Activated naive CD4-positive, alpha-beta T cell (primary cell): ENCODE measurements at regions not wholly inside any gene's neighbourhood (a gene's known extent, or its start where the extent isn't known, plus 50 kb on each side); places are given as distances from the start of the nearest gene placed in this dataset.
"Not testable (repeated sequence)": the region's sequence is repeated elsewhere in the genome, so short reads cannot be mapped to it uniquely, and the experiment has no call there.

ENCODE experiments used
- DNase-seq, 4 experiments: peaks; one replicate each; lab custom pipeline; 2025; lab: John Stamatoyannopoulos, UW

DNA sequence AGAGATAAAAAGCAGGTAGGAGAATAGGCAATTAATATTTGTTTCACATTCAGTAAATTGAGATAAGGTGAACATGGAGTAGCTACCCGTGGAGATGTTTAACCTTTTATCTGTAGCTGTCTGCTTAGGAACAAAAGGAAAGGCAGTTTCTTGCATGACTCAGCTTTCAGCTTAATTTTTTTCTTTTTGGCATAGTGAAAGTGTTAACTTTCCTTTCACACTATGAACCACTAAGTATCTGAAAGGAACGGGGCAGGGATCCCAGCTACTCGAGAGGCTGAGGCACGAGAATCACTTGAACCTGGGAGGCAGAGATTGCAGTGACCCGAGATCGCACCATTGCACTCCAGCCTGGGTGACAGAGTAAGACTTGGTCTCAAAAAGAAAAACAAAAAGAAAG is 176.0 kb downstream of the LACC1 start:
- not testable (repeated sequence) for DNase-seq

DNA sequence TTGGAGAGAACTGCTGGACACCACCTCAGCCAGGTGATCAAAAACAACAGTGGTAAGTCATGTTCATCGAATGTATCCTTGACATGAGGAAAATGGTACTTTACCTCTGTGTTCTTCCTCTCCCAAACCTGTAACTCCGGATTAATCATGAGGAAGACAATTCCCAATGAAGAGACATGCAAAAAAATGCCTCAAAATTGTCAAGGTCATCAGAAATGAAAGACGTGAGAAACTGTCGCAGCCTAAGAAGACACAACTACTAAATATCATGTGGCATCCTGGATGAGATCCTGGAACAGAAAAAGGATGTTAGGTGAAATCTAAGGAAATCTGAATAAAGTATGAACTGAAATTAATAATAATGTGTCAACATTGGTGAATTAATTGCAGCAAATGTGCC is 178.4 kb downstream of the LACC1 start:
- DNase-seq = no peak

DNA sequence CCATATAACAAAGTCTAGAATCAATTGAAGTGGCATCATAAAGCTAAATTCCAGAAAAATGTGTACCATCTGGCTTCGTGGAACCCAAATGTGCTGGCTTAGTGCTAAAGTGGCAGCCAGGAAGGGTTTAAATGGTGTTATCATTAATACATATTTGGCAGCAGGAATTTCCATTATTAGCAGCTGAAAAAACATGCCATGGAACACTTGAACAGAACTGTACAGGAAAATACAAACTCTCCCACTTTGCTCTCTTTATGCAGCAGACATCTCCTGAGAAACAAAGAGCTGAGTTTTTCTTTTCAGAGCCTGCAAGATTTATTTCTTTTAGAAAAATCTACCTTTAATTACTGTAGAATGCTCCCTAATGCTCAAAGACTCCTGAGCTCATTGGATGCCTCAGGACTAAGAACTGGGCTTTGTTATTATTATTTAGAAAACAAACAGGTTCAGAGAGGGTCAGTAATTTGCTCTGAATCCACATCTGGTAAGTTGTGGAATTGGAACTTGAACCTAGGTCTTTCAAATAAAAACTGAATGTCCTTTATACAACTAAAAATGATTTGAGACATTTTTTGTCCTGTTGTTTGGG is 179.0 kb downstream of the LACC1 start:
- DNase-seq = no peak

DNA sequence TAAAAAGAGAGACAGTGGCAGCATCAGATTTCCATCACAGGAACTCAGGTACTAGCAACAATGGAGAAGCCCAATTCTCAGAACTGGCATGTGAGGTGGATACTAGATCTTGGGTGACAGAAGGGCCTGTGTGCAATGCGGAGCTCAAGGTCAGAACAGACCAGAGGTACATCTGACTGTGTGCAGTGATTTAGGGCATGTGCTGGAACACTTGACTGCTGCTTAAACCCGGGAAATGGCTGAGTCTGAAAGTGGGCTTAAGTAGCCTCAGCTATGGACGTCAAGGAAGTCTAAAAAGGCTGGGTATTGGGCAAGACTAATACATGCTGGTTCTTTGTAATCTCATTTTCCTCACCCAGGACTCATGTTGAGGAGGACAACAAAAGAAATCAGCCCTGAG is 182.2 kb downstream of the LACC1 start:
- no peak for DNase-seq

DNA sequence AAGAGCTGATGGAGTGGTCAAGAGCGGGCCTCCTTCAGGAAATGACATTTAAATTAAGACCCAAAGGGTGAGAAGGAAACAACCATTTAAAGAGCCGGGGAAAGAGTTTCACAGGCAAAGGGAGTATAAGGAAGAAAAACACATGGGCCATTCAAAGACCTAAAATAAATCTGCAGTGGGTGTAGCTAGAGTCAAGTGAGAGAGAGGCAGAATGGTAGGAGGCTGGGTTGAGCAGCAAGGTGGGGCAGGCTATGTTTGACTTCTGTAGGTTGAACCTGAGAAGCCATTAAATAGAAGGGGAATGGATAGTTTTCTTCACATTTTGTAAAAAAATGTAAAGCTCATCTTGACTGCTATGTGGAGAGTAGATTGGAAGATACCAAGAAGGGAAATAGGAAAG is 183.8 kb downstream of the LACC1 start:
- DNase-seq = no peak

DNA sequence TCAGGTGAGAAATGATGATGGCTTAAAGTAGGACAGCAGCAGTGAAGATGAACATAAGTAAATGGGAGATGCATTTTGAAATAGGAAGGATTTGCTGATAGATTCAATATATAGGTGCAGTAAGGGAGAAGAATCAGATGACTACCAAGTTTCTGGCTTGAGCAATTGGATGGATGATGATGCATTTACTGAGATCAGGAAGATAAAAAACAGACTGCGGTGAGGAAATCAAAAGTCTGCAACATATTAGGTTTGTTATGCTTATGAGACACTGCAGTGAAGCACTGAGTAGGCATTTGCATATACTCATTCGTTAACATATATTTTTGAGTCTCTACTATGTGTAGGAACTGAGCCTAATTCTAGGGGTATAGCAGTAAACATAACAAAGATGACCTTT is 184.2 kb downstream of the LACC1 start:
- no peak for DNase-seq

DNA sequence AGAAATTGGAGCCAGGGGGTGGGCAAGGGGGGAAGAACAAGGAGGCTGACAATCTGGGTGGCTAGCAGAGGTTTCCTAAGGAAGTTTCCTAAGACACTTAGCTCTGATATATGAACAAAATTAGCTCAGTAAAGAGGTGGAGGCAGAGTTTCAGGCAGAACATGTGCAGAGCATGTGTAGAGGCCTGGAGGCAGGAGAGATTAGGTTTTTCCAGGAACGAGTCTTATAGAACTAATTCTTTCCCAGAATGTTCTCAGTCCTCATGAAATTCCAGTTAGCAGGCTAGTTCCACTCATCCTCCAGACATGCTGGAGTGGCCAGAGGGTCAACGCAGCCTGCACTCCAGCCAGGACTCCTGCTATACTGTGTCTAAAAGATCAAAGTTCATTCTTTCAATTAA is 184.7 kb downstream of the LACC1 start:
- no peak for DNase-seq

DNA sequence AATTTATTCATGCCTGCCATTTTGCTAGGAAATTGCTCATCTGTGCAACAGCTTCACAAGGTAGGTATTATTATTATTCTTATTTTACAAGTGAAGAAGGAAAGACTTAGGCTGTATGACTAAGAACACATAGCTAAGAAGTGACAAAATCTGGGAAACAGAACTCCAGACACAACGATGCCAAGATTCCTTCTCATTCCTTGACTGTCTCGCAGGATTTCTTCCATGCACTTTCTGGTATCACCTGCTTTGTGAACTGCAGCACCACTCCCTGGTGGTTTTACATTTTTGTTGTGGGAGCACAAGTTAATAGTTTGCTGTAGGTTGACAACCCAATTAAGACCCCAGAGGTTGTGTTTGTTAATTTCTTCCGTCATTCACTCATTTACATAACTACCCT is 188.5 kb downstream of the LACC1 start:
- no peak for DNase-seq

DNA sequence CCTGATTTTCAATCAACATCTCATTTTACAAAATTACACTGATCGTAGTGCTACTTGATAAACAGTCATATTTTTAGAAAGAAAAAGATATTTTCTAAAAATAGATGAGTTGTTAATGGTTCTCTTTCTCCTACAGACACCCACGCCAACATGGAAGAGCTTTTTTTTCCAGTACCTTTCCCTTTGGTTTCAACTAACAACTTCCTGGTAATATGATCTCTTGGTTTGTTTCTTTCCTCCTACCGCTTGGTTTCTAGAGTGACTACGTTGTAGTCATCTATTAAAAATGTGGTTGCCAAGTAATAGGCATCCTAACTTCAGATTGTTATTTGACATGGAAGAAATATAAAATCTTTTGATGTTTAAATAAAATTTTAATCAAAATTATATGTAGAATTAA is 189.0 kb downstream of the LACC1 start:
- DNase-seq = no peak

DNA sequence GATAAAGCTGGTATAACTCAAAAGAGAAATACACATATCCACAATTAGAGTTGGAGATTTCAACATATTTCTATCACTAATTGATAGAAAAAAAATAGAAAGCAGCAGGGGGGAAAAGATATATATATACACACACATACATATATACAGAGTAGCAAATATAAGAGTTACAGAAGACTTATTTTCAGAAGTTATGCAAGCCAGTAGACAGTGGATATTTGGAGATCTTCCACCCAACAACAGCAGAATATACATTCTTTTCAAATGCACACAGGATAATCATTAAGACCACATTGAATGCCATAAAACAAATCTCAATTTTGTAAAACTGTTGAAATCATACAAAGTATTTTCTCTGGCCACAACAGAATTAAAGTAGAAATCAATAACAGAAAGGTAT is 192.8 kb downstream of the LACC1 start:
- DNase-seq = no peak

DNA sequence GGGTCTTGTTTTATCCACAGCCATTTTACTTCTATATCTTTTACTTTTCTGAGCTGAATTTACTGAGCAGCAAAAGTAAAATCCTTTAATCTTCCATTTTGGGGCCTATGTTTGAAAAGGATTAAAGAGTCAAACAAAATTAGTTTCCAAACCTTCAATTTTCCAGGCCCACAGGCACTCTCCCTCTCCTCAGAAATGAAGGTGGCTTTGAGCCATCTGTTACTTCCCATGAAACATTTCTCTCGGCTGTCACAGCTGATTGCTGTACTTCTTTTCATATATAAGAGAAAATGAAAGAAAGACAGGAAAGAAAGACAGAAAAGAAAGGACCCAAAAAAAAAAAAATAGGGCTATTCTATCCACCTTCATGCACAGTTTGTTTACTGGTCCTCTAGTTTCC is 194.9 kb downstream of the LACC1 start:
- no peak for DNase-seq

DNA sequence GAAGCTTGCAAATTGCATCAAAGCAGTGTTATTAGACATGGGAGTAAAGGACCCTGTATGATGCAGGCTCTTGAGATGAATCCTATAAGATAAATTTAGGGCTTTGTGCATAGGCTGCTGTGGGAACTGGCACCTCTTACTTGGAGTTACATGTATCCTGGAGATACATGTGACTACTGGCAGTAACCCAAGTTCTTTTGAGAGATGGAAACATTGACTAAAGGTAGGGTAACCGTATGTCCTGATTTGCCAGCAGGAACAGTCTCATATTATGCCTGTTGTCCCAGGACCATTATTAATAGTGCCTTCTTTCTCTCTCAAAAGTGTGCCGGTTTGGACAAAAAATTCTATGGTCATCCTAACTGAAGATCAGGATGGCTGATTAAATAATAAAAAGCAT is 195.4 kb downstream of the LACC1 start:
- DNase-seq = no peak

DNA sequence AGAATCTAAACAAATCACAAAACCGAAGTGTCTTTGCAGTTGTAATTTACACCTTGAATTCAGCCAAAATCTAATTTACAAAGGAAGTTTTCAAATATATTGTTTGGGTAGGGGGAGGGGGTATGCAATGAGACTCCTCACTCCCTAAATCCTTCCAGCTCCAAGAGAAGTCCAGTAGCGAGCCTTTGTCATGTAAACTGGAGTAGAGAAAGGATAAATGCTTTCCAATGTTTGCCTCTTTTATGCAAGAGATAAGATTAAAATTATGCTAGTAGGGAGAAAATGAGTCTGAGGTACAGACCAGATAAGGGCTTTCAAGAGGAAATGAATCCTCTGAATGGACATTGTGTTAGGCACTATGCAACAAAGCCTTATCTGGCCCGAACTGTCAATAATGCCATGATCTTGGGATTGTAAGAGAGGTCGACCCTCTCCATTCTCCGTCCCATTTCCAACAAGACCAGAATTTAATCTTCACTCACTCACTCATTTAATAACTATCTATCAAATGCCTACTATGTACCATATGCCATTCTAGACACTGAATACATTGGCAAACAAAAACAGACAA is 199.2 kb downstream of the LACC1 start:
- DNase-seq = no peak

DNA sequence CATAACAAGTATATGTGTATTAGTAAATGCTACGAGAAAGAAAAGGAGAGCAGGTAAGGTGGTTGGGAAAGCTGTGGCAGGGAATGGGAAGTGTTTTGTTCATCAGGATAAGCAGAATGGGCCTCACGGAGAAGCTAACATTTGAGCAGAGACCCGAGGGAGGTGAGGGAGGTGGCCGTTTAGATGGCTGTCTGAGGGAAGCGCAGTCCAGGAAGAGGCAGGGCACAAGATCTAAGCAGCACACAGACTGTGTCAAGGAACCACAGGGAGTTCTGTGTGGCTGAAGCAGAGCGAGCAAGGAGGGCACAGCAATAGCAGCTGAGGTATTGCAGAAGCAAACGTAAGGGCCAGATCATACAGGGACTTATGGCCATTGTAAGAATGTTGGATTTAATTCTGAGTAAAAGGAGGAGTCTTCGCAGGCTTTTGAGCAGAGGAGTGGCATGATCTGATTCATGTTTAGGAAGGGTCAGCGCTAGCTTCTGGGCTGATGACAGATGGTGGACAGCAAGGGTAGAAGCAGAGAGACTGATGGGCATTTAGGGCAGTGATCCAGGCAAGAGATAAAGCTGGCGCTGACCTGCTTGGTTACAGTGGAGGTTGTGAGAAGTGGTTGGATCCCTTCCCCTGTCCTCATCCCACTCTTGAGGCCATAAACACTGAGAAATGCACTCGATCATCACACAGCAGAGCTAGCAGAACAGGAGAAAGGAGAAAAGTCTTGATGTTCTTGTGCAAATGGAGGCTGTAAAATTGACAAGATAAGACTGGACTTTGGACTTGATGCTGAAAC is 199.9 kb downstream of the LACC1 start:
- no peak for DNase-seq

DNA sequence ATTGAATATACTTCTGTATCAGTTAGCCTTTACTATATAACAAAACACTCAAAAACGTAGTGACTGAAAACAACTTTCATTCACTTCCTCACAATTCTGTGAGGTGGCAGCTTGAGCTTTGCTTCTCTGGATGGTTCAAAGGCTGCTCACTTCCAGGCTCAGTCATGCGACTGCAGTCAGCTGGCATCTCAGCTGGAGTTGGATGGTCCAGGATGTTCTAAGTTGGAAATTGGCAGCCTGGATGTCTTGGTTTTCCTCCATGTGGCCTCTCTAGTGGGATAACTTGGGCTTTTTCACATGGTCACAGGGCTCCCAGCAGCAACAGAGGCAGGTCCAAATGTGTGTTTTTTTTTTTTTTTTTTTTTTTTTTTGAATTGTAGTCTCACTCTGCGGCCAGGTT is 204.4 kb downstream of the LACC1 start:
- DNase-seq = no peak

DNA sequence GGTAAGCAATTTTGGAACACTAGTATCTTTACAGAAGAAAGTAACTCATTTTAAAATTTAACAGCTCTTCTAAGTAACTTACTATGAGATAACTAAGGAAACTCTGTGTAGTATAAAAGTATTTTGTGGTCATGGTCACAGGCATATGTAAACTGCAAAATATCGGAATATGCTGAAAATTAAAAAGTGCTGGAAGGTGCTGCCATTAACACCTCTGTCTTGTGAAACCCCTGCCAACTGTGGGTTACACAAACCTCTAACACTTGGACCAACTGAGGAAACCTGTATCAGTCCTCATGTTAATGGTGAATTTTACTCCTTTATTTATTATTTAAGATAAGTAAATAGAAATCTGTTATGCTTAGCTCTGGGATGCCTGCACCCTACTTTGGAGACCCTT is 206.7 kb downstream of the LACC1 start:
- DNase-seq = no peak

DNA sequence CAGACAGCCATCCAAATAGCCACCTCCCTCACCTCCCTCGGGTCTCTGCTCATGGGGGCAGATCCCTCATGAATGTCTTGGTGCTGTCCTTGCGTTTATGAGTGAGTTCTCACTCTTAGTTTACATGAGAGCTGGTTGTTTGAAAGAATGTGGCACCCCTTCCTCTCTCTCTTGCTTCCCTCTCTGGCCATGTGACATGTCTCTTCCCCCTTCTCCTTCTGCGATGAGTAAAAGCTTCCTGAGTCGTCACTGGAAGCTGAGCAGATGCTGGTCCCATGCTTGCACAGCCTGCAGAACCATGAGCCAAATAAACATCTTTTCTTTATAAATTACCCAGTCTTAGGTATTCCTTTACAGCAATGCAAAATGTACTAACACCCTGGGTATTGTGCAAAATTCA is 208.7 kb downstream of the LACC1 start:
- no peak for DNase-seq

DNA sequence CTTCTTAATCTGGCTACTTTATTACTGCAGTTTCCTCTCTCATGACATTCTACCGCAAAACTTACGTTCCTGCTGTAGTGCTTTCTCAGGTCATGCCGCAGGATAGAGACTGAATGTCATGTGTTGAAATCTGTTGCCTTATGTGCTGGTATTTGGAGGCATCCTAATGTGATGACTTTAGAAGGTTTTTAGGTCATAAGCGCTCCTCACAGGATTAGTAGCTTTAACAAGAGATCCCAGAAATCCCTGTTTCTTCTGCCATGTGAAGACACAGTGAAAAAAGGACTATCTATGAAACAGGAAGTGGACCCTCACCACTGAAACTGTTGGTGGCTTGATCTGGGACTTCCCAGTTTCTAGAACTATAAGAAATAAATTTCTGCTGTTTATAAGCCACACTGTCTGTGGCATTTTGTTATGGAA is 209.3 kb downstream of the LACC1 start:
- no peak for DNase-seq

DNA sequence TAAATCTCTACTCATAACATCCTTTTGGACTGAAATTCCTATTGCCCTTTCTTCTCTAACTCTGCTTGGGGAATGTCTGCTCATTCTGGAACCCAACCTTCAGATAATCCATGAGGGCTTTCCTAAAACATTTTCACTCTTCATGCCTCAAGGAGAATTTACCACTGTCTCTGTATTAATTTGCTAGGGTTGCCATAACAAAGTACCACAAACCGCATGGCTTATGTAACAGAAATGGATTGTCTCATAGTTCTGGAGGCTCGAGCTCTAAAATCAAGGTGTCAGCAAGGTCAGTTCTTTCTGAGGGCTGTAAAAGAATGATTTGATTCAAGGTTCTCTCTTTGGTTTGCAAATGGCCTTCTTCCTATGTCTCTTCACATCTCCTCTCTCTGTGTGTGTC is 209.7 kb downstream of the LACC1 start:
- DNase-seq = no peak

DNA sequence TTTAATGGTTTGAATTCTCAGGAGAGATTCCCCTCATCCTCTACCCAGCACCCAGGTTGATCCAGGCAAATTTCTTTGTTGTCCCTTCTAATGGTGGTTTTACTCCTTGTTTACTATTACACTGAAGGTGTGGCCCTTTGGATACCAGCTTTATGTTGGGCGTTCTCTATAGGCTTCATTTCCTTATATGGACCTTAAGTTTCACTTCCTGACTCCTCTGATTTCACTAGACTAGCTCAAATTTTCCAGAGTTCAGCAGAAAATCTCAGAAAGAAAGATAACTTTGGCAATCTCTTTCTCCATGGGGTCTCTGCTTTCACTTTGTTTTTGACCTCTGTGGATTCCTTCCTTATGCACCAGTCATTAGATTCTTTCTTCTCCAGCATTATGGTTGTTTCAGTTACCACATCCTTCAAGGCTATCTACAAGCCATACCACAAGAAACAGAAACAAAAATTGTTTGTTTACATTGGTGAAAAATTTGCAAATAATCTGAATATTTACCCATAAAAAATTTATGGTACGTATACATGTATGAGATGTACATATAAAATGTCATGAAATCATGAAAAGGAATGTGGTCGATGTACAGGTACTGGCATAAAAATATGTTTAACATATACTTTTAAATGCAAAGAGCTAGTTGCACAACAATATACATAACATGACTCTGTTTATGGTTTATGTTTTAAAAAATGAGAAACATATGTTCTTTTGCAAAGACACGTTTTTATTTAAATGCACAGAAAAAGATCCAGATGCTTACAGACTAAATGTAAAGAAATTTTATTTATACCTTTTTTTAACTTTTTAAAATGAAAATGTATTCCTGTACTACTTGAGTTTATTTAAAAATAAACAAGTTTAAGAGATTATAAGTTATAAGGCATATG is 212.6 kb downstream of the LACC1 start:
- DNase-seq = no peak

DNA sequence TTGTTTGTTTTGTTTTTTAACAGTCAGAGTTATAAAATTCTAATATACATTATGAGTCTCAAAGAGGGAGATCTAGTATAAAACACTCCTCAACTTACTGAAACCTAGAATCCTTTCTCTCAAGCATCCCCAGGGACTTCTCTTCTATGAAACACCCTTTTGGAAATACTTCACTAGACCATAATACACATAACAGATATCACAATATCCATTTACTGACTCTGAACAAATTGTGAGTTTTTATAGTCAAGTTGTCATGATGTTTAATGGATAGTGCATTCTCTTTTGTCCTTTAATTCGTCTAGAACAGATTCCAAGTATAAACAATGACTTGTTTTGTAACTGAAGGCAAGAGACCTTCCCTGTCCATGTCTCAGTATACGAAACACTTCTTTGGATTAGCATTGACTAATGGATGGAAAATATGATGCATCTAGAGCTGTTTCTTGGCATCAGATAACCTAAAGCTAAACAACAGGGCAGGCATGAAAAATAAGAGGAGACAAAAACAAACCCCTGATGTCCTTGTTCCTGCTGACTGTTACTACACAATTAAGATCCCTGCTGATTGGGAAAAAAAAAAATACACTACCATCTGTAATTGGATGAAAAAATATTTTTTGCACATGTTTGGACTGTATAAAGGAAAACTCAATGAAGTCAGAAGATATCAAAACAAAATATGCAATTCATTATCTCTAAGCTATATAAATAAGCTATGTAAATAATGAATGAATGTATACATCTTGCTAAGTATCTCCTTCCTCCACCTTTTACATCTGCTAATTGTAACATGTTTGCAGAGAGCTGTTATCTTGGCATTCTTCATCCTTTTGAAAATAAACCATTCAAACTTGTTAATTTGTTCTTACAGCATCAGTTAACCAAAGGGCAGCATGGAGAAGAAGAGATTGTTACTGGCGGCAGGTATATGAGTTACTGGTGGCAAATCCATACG is 214.2 kb downstream of the LACC1 start:
- no peak for DNase-seq
